ENCODE measurements at regions not wholly inside any gene's neighbourhood (a gene's known extent, or its start where the extent isn't known, plus 50 kb on each side); places are given as distances from the start of the nearest gene placed in this dataset.

DNA sequence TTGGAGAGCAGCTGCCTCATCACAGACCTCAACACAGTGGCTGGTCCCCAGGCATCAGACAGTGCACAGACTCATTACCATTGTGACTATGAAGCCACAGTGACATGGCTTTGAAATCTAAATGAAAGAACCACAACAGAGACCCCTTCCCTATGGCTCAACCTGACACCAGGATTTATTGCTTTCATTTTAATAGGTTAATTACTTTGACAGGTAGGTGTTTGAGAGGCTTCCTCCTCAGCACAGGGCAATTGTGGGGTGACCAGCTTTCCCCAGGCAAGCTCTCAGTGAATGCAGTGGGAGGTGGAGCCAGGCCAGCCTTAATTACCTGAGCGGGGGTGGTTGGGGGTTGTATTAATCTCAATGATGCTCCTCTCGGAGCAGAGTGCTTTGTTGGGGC is 102.3 kb downstream of the CHST1 start:
- TF ChIP-seq, protein P1, sequence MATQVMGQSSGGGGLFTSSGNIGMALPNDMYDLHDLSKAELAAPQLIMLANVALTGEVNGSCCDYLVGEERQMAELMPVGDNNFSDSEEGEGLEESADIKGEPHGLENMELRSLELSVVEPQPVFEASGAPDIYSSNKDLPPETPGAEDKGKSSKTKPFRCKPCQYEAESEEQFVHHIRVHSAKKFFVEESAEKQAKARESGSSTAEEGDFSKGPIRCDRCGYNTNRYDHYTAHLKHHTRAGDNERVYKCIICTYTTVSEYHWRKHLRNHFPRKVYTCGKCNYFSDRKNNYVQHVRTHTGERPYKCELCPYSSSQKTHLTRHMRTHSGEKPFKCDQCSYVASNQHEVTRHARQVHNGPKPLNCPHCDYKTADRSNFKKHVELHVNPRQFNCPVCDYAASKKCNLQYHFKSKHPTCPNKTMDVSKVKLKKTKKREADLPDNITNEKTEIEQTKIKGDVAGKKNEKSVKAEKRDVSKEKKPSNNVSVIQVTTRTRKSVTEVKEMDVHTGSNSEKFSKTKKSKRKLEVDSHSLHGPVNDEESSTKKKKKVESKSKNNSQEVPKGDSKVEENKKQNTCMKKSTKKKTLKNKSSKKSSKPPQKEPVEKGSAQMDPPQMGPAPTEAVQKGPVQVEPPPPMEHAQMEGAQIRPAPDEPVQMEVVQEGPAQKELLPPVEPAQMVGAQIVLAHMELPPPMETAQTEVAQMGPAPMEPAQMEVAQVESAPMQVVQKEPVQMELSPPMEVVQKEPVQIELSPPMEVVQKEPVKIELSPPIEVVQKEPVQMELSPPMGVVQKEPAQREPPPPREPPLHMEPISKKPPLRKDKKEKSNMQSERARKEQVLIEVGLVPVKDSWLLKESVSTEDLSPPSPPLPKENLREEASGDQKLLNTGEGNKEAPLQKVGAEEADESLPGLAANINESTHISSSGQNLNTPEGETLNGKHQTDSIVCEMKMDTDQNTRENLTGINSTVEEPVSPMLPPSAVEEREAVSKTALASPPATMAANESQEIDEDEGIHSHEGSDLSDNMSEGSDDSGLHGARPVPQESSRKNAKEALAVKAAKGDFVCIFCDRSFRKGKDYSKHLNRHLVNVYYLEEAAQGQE (IDR thresholded peaks at IDR 0.05; ENCODE audit: unreplicated experiment), result no peak
- TF ChIP-seq CTCF (conservative IDR thresholded peaks at IDR 0.05; ENCODE audit: low read depth in 2 of 2) (no peak), POLR2AphosphoS5 (IDR thresholded peaks at IDR 0.05; ENCODE audit: low read depth) (no peak), EZH2phosphoT487 (IDR thresholded peaks at IDR 0.05; ENCODE audit: unreplicated experiment) (no peak), NANOG (IDR thresholded peaks at IDR 0.05; ENCODE audit: borderline replicate concordance) (no peak), EZH2 (IDR thresholded peaks at IDR 0.05; ENCODE audit: low read depth, unreplicated experiment) (no peak), JUNB (IDR thresholded peaks at IDR 0.05; ENCODE audit: unreplicated experiment) (no peak), STAT1 (IDR thresholded peaks at IDR 0.05; ENCODE audit: unreplicated experiment) (no peak), CREB1 (CRISPR knock-in tag; IDR thresholded peaks at IDR 0.05; ENCODE audit: low read depth) (no peak), ZNF114 (CRISPR knock-in tag; IDR thresholded peaks at IDR 0.05) (no peak), ZNF331 (CRISPR knock-in tag; IDR thresholded peaks at IDR 0.05; ENCODE audit: low read depth) (no peak)

Measured in GM23338 (cell line).